BJ (cell line): ENCODE measurements at regions not wholly inside any gene's neighbourhood (a gene's known extent, or its start where the extent isn't known, plus 50 kb on each side); places are given as distances from the start of the nearest gene placed in this dataset.

Experiments
- CTCF ChIA-PET: fragments of 350-600 bp; formaldehyde crosslinking; extraction: SDS; loops from one replicate; lab custom pipeline; 2021; ENCODE audit warnings: antibody characterized with exemption, inconsistent platforms; lab: Yijun Ruan, JAX
- POLR2A ChIA-PET: fragments of 300-600 bp; sonication (Branson Sonifier 250); formaldehyde crosslinking; extraction: SDS; loops from one replicate; lab custom pipeline; 2021; ENCODE audit warnings: antibody characterized with exemption; lab: Charles Lee
- DNase-seq: peaks from one replicate; pipeline ENCODE4 v3.0.0-alpha.2; 2011; ENCODE audit warnings: low read depth
- H3K27me3 ChIP-seq: 2 replicates; pipeline ENCODE4 v1.6.0; 2011; ENCODE audit warnings: low read length; ENCODE audit not compliant: control insufficient read depth, insufficient read depth
- H3K36me3 ChIP-seq: 2 replicates; pipeline ENCODE4 v1.5.1; 2011; ENCODE audit warnings: low read length; ENCODE audit not compliant: control insufficient read depth, insufficient read depth
- H3K4me3 ChIP-seq: 2 replicates; pipeline ENCODE4 v1.5.1; 2011; ENCODE audit warnings: low read depth, mild to moderate bottlenecking, control low read depth, low read length
- TF ChIP-seq, protein P1 (sequence below): IDR thresholded peaks from 2 replicates; pipeline ENCODE4 v1.5.1; 2011; ENCODE audit warnings: low read depth, mild to moderate bottlenecking, control low read depth, inconsistent platforms, low read length, moderate library complexity; ENCODE audit not compliant: insufficient read depth

DNA sequence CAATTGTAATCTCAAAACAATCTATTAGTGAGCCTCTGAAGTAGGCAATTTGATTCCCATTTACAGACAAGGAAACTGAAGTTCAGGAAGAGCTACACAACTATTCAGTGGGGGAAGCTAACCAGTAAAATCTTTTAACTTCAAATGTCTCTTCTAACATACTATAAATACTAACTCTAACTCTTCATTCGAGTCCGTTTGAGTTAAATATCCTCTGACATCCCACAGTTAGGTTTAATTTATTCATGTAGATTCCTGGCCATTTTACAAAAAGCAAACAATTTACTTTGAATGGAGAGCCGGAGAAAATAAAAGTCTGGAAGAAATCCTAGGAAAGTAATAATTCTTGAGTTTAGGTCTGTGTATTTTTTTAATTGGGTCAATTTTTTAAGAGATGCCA is 64.7 kb downstream of the HYCC1 start:
- TF ChIP-seq, protein P1, sequence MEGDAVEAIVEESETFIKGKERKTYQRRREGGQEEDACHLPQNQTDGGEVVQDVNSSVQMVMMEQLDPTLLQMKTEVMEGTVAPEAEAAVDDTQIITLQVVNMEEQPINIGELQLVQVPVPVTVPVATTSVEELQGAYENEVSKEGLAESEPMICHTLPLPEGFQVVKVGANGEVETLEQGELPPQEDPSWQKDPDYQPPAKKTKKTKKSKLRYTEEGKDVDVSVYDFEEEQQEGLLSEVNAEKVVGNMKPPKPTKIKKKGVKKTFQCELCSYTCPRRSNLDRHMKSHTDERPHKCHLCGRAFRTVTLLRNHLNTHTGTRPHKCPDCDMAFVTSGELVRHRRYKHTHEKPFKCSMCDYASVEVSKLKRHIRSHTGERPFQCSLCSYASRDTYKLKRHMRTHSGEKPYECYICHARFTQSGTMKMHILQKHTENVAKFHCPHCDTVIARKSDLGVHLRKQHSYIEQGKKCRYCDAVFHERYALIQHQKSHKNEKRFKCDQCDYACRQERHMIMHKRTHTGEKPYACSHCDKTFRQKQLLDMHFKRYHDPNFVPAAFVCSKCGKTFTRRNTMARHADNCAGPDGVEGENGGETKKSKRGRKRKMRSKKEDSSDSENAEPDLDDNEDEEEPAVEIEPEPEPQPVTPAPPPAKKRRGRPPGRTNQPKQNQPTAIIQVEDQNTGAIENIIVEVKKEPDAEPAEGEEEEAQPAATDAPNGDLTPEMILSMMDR, result no peak
- no peak for DNase-seq
- Histone ChIP-seq H3K4me3 (no peak overlapping the region), H3K36me3 (0 out of 2 replicates have a peak, but pooled peaks cover 2% of the 10 kb centered on the region), H3K27me3 (no peaks in the 10 kb centered on the region)
- CTCF ChIA-PET, result interaction anchor here (0.7 to 1.2 kb wide), 3 partner anchors 14 to 122 kb away, joined by 3 read pairs; no protein-coding TSS in a partner anchor
- POLR2A ChIA-PET, result no interaction called here

DNA sequence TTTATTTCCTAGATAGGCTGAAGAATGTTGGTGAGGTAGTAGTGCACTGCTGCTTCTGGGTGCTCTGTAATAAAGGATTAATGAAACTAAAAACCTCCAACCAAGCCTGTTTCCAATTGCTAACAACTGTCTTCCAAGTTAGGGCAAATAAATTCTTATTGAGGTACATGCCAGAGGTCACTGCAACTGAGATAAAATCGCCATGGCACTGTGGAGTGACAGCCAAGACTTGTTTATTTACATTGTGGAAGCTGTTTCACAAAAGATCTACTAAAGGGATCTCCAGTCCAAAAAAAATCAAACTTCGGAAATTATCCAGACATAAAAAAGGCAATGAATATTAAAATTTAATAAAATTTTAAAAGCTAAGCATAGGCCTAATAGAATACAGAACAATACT is 65.2 kb downstream of the HYCC1 start:
- POLR2A ChIA-PET, result no interaction called here

DNA sequence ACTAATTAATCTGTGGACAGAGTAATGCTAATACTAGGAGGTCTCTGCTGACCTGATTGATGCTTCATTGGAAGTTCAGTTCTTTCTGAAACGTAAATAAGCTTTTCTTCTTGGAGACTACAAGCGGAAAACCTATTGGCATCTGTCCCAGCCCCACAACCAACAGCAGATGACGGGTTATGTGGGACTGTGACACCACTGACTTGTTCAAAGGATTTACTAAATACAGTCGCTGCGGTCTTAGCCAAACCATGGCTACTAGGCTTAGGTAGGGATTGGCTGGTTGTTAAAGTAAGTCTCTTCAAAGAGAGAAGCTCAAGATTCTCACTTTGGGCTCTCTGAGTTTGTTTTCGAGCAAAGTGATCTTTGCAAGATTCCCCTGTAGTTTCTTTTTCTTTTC is 68.3 kb downstream of the HYCC1 start:
- POLR2A ChIA-PET, result no interaction called here
- no peak for DNase-seq

More for the DNA sequence above, 65.2 kb downstream of the HYCC1 start:
- Histone ChIP-seq H3K4me3 (no peak overlapping the region), H3K27me3 (no peaks in the 10 kb centered on the region), H3K36me3 (0 out of 2 replicates have a peak, but pooled peaks cover 2% of the 10 kb centered on the region)
- DNase-seq, result no peak
- CTCF ChIA-PET, result interaction anchor here (1.0 to 1.2 kb wide), 2 partner anchors 15 to 123 kb away, joined by 3 read pairs; no protein-coding TSS in a partner anchor
- TF ChIP-seq, protein P1, result no peak

DNA sequence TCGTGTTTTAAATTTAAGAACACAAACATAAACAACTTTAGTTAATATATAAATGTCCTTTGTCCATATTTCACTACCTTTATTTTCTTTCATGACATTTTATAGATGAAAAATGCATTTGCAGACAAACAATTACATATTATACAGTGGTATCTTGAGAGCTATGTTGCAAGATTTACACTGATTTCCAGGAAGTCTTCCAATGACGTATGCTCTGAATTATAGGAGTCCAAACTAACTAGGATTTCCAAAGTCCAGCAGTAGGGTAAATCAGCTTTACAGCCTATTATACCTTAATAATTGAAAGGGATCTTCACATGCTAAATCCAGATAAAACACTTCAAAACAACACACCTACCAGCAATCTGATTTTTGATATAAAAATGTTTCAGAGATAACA is 69.4 kb downstream of the HYCC1 start:
- TF ChIP-seq, protein P1, result no peak
- H3K4me3 ChIP-seq, result no peak overlapping the region
- no peak for DNase-seq
- H3K27me3 ChIP-seq, result no peaks in the 10 kb centered on the region
- ChIA-PET POLR2A (no interaction called here), CTCF (no interaction called here)
- H3K36me3 ChIP-seq, result 0 out of 2 replicates have a peak, but pooled peaks cover 2% of the 10 kb centered on the region

More for the DNA sequence above, 68.3 kb downstream of the HYCC1 start:
- TF ChIP-seq, protein P1, result no peak
- no peaks in the 10 kb centered on the region for H3K27me3 ChIP-seq
- CTCF ChIA-PET, result no interaction called here
- 0 out of 2 replicates have a peak, but pooled peaks cover 2% of the 10 kb centered on the region for H3K36me3 ChIP-seq
- H3K4me3 ChIP-seq, result no peak overlapping the region

DNA sequence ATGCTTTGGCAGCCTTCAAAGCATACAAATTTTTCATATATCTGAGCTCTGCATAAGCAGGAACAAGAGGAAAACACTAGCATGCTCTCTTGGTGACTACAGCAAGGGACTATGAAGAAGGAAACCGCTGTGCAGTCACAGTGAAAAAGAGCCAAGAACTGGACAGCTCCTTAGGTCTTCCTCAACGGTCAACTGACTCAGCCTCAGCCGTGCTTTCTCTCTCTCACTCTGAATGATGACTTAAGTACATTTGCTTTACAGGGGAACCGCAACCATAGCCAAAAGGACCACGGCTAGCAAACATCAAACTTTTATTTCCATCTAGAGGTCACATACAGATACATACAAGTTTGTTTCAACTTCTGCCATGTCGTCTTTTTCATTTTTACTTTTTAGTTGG is 69.9 kb downstream of the HYCC1 start:
- TF ChIP-seq, protein P1, result no peak
- DNase-seq, result peak; percentile 56
- H3K4me3 ChIP-seq, result no peak overlapping the region
- CTCF ChIA-PET, result no interaction called here
- H3K36me3 ChIP-seq, result 0 out of 2 replicates have a peak, but pooled peaks cover 2% of the 10 kb centered on the region
- no peaks in the 10 kb centered on the region for H3K27me3 ChIP-seq
- POLR2A ChIA-PET, result no interaction called here
